ENCODE measurements at regions not wholly inside any gene's neighbourhood (a gene's known extent, or its start where the extent isn't known, plus 50 kb on each side); places are given as distances from the start of the nearest gene placed in this dataset.
"Not testable (repeated sequence)": the region's sequence is repeated elsewhere in the genome, so short reads cannot be mapped to it uniquely, and the experiment has no call there.

- DNase-seq (ENCODE audit: low read depth), result no peak
- TF ChIP-seq, protein P1, sequence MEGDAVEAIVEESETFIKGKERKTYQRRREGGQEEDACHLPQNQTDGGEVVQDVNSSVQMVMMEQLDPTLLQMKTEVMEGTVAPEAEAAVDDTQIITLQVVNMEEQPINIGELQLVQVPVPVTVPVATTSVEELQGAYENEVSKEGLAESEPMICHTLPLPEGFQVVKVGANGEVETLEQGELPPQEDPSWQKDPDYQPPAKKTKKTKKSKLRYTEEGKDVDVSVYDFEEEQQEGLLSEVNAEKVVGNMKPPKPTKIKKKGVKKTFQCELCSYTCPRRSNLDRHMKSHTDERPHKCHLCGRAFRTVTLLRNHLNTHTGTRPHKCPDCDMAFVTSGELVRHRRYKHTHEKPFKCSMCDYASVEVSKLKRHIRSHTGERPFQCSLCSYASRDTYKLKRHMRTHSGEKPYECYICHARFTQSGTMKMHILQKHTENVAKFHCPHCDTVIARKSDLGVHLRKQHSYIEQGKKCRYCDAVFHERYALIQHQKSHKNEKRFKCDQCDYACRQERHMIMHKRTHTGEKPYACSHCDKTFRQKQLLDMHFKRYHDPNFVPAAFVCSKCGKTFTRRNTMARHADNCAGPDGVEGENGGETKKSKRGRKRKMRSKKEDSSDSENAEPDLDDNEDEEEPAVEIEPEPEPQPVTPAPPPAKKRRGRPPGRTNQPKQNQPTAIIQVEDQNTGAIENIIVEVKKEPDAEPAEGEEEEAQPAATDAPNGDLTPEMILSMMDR (IDR thresholded peaks at IDR 0.05; ENCODE audit: insufficient read depth, low read depth, low read length, missing control alignments), result no peak
- no peak overlapping the region for H3K4me3 ChIP-seq (ENCODE audit: low read length)
These were observed 53.6 kb upstream of the GATA2 start for GRCh38 chr3:128546646-128547045.

- no peak overlapping the region for H3K4me3 ChIP-seq (ENCODE audit: low read length)
- TF ChIP-seq, protein P1 (IDR thresholded peaks at IDR 0.05; ENCODE audit: insufficient read depth, low read depth, low read length, missing control alignments), result no peak
- DNase-seq (ENCODE audit: low read depth), result no peak
These were observed 52.2 kb upstream of the GATA2 start for GRCh38 chr3:128545120-128545752.

GRCh38 chr3:128544190-128544589, 51.2 kb upstream of the GATA2 start:
- no peak overlapping the region for H3K4me3 ChIP-seq (ENCODE audit: low read length)
- DNase-seq (ENCODE audit: low read depth), result no peak
- TF ChIP-seq, protein P1 (IDR thresholded peaks at IDR 0.05; ENCODE audit: insufficient read depth, low read depth, low read length, missing control alignments), result no peak

- H3K4me3 ChIP-seq (ENCODE audit: low read length); DNase-seq (ENCODE audit: low read depth): not testable (repeated sequence)
These were observed 50.7 kb upstream of the GATA2 start for GRCh38 chr3:128543570-128544174.
